OCI-LY3 (cell line): ENCODE measurements at regions not wholly inside any gene's neighbourhood (a gene's known extent, or its start where the extent isn't known, plus 50 kb on each side); places are given as distances from the start of the nearest gene placed in this dataset.

Source experiments
- H2AFZ ChIP-seq: fragments of 200-600, 300-600 bp; shearing (Covaris generic); 2 replicates; pipeline ENCODE4 v1.6.0; 2014; ENCODE audit warnings: antibody characterized with exemption, low read depth, low read length
- H3K27ac ChIP-seq: fragments of 200-600, 300-600 bp; sonication (generic); 2 replicates; pipeline ENCODE4 v1.5.1; 2014; ENCODE audit warnings: mild to moderate bottlenecking, low read length, moderate library complexity, mixed read lengths
- H3K27me3 ChIP-seq: fragments of 200-600, 300-600 bp; sonication (generic); 2 replicates; pipeline ENCODE4 v1.6.1; 2014; ENCODE audit warnings: low read depth, low read length, mixed read lengths
- H3K36me3 ChIP-seq: fragments of 200-600, 300-600 bp; sonication (generic); replicated peaks from 2 replicates; pipeline ENCODE3; 2014; ENCODE audit warnings: low read depth, low read length, mixed read lengths
- H3K4me1 ChIP-seq: fragments of 300-600, 200-600 bp; sonication (generic); 2 replicates; pipeline ENCODE4 v1.6.1; 2014; ENCODE audit warnings: low read length, mixed read lengths
- H3K4me2 ChIP-seq: fragments of 200-600, 300-600 bp; sonication (generic); 2 replicates; pipeline ENCODE4 v1.6.1; 2014; ENCODE audit warnings: low read length, mixed read lengths
- H3K4me3 ChIP-seq: fragments of 300-600, 200-600 bp; sonication (generic); 2 replicates; pipeline ENCODE4 v1.5.1; 2014; ENCODE audit warnings: antibody characterized with exemption, mild to moderate bottlenecking, low read length, moderate library complexity
- H3K79me2 ChIP-seq: fragments of 300-600, 200-600 bp; shearing (Covaris generic); 2 replicates; pipeline ENCODE4 v1.6.1; 2014; ENCODE audit warnings: mild to moderate bottlenecking, low read length, mixed read lengths
- H3K9ac ChIP-seq: fragments of 300-600, 200-600 bp; shearing (Covaris generic); 2 replicates; pipeline ENCODE4 v1.6.0; 2014; ENCODE audit warnings: mild to moderate bottlenecking, low read length, moderate library complexity
- H3K9me3 ChIP-seq: fragments of 200-600, 300-600 bp; shearing (Covaris generic); 2 replicates; pipeline ENCODE4 v1.6.1; 2014; ENCODE audit warnings: low read length, mixed read lengths; ENCODE audit not compliant: insufficient read depth
- H4K20me1 ChIP-seq: fragments of 200-600, 300-600 bp; sonication (generic); 2 replicates; pipeline ENCODE4 v1.6.1; 2016; ENCODE audit warnings: low read length, mixed read lengths; ENCODE audit not compliant: insufficient read depth
- EZH2phosphoT487 ChIP-seq: fragments of 200-600 bp; shearing (Covaris generic); IDR thresholded peaks from 2 replicates; pipeline ENCODE4 v1.6.1; 2018; ENCODE audit warnings: antibody characterized with exemption, mixed run types, low read depth
- TF ChIP-seq, protein P1 (sequence below): fragments of 200-600, 300-600 bp; sonication (generic); IDR thresholded peaks from 2 replicates; pipeline ENCODE4 v1.5.1; 2014; ENCODE audit warnings: antibody characterized with exemption, low read length, low read depth

DNA sequence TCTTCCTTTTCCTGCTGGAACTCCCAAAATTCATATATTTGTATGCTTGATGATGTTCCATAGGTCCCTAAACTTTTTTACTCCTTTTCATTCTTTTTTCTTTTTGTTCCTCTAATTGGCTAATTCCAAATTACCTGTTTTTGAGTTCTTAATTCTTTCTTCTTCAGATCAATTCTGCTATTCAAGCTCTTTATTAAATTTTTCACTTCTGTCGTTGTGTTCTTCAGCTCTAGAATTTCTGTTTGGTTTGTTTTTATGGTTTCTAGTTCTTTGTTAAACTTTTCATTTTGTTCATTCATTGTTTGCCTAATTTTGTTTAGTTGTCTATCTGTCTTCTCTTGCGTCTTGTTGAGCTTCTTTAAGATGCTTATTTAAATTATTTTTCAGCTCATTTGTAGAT lies 154.8 kb downstream of the TPH2 start:
- TF ChIP-seq, protein P1, sequence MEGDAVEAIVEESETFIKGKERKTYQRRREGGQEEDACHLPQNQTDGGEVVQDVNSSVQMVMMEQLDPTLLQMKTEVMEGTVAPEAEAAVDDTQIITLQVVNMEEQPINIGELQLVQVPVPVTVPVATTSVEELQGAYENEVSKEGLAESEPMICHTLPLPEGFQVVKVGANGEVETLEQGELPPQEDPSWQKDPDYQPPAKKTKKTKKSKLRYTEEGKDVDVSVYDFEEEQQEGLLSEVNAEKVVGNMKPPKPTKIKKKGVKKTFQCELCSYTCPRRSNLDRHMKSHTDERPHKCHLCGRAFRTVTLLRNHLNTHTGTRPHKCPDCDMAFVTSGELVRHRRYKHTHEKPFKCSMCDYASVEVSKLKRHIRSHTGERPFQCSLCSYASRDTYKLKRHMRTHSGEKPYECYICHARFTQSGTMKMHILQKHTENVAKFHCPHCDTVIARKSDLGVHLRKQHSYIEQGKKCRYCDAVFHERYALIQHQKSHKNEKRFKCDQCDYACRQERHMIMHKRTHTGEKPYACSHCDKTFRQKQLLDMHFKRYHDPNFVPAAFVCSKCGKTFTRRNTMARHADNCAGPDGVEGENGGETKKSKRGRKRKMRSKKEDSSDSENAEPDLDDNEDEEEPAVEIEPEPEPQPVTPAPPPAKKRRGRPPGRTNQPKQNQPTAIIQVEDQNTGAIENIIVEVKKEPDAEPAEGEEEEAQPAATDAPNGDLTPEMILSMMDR, result no peak
- no peak for TF ChIP-seq EZH2phosphoT487
- Histone ChIP-seq H3K9me3 (peaks cover 6% of the 10 kb centered on the region; the same call in 1 of the 2 replicates), H3K36me3 (no peaks in the 10 kb centered on the region), H2AFZ (no peak overlapping the region), H3K4me2 (no peak overlapping the region), H3K27ac (no peak overlapping the region), H3K9ac (no peak overlapping the region), H3K4me3 (no peak overlapping the region), H4K20me1 (no peaks in the 10 kb centered on the region), H3K79me2 (no peaks in the 10 kb centered on the region), H3K4me1 (no peaks in the 10 kb centered on the region), H3K27me3 (no peaks in the 10 kb centered on the region)

GRCh38 chr12:72093930-72094329 lies 155.3 kb downstream of the TPH2 start:
- Histone ChIP-seq H3K36me3 (no peaks in the 10 kb centered on the region), H3K27ac (no peak overlapping the region), H3K4me2 (no peak overlapping the region), H3K4me1 (no peaks in the 10 kb centered on the region), H3K79me2 (no peaks in the 10 kb centered on the region), H3K9me3 (peaks cover 6% of the 10 kb centered on the region; the same call in 1 of the 2 replicates), H3K27me3 (no peaks in the 10 kb centered on the region), H3K9ac (no peak overlapping the region), H4K20me1 (no peaks in the 10 kb centered on the region), H2AFZ (no peak overlapping the region), H3K4me3 (no peak overlapping the region)
- TF ChIP-seq, protein P1, result no peak
- no peak for TF ChIP-seq EZH2phosphoT487

DNA sequence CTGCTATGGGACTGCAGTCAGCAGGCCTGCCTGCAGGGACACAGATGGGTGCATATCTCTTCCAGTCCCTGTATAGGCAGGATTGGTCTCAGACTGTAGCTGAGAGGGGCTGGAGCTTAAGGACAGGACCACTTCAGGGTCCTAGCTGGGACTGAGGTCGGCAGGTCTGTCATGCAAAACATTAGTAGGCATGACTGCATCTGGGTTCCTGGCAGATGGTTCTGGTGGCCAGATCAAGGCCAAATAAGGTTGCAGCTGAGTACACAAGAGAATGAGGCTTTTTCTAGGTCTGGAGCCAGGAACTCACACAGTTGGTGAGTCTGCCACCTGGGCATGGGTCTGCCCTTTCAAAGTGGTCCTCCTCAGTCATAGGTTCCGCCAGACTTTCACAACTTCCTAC lies 155.8 kb downstream of the TPH2 start:
- no peaks in the 10 kb centered on the region for H4K20me1 ChIP-seq
- TF ChIP-seq, protein P1, result no peak
- no peak for TF ChIP-seq EZH2phosphoT487
- no peaks in the 10 kb centered on the region for H3K79me2 ChIP-seq
- no peaks in the 10 kb centered on the region for H3K36me3 ChIP-seq
- H2AFZ ChIP-seq, result no peak overlapping the region
- H3K4me1 ChIP-seq, result no peaks in the 10 kb centered on the region
- H3K9me3 ChIP-seq, result peaks cover 6% of the 10 kb centered on the region; the same call in 1 of the 2 replicates
- no peaks in the 10 kb centered on the region for H3K27me3 ChIP-seq
- H3K4me2 ChIP-seq, result no peak overlapping the region
- H3K9ac ChIP-seq, result no peak overlapping the region
- H3K27ac ChIP-seq, result no peak overlapping the region
- no peak overlapping the region for H3K4me3 ChIP-seq

- Histone ChIP-seq H2AFZ (no peak overlapping the region), H3K27ac (no peak overlapping the region), H4K20me1 (no peaks in the 10 kb centered on the region), H3K79me2 (no peaks in the 10 kb centered on the region), H3K4me3 (no peak overlapping the region), H3K9ac (no peak overlapping the region), H3K27me3 (no peaks in the 10 kb centered on the region), H3K9me3 (peaks cover 6% of the 10 kb centered on the region; the same call in 1 of the 2 replicates), H3K4me1 (no peaks in the 10 kb centered on the region), H3K36me3 (no peaks in the 10 kb centered on the region), H3K4me2 (no peak overlapping the region)
- no peak for TF ChIP-seq EZH2phosphoT487
- TF ChIP-seq, protein P1, result no peak
These were observed 156.4 kb downstream of the TPH2 start for GRCh38 chr12:72095025-72095424.
